ENCODE measurements at regions not wholly inside any gene's neighbourhood (a gene's known extent, or its start where the extent isn't known, plus 50 kb on each side); places are given as distances from the start of the nearest gene placed in this dataset.

DNA sequence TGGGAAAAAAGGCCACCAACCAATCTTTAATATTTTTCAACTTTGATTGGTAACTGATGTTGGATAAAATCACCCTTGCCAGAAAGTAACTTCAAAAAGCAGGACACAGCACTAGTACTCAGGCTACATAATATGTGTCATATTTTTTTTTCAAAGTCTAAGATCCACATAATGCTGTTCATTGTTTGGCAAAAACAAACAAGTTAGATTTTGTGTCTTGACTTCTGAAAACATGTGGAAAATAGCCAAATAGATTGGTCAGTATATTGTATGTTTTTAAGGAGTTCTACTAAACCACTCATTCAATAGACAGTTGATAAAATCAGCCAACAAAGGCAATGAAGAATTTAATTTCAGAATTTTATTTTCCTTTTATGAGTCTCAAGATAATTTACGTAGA, 111.7 kb upstream of the CCDC54 start:
- H3K4me3 ChIP-seq (ENCODE audit: low read depth, low read length), result no peak overlapping the region
- TF ChIP-seq, protein P1, sequence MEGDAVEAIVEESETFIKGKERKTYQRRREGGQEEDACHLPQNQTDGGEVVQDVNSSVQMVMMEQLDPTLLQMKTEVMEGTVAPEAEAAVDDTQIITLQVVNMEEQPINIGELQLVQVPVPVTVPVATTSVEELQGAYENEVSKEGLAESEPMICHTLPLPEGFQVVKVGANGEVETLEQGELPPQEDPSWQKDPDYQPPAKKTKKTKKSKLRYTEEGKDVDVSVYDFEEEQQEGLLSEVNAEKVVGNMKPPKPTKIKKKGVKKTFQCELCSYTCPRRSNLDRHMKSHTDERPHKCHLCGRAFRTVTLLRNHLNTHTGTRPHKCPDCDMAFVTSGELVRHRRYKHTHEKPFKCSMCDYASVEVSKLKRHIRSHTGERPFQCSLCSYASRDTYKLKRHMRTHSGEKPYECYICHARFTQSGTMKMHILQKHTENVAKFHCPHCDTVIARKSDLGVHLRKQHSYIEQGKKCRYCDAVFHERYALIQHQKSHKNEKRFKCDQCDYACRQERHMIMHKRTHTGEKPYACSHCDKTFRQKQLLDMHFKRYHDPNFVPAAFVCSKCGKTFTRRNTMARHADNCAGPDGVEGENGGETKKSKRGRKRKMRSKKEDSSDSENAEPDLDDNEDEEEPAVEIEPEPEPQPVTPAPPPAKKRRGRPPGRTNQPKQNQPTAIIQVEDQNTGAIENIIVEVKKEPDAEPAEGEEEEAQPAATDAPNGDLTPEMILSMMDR (IDR thresholded peaks at IDR 0.05; ENCODE audit: insufficient read depth, low read depth, low read length), result no peak

DNA sequence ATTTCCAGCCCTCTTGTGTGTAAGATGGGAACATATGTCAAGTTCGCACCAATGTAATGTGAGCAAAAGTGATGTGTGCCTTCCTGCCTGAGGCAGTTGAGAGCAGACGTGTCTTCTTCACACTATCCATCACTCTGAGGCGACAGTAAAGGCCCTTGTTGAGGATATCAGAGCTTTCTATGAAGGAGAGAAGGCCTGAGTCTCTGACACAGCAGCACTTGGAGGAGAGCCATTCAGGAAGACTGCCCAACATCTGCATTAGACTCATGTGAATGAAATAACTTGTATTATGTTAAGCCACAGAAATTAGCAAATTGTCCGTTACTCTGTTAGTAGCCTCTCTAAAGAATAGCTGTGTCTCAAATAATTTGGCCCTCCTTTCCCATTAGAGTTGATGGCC, 108.8 kb upstream of the CCDC54 start:
- no peak overlapping the region for H3K4me3 ChIP-seq (ENCODE audit: low read depth, low read length)
- TF ChIP-seq, protein P1 (IDR thresholded peaks at IDR 0.05; ENCODE audit: insufficient read depth, low read depth, low read length), result no peak
- no peak for DNase-seq (ENCODE audit: low read depth)

More for the DNA sequence above, 111.7 kb upstream of the CCDC54 start:
- no peak for DNase-seq (ENCODE audit: low read depth)

DNA sequence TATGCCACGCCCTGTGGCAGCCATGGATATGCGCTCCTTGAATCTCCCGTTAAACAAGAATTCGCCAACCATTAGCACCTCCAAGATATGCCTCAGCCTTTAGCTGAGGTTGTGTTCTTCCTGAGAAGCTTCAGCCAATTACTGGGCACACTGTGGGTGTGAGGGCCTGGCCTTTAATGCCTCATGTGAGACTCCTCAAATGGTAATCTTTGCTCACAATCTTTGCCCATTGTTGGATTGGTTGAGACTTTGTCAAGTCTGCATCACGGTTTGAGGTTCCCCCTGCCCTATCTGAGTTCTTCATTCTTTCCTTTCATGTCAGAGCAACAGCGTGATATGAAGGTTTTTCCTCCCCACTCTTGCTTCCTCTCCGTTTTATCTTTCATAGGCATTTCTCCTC, 108.1 kb upstream of the CCDC54 start:
- no peak for DNase-seq (ENCODE audit: low read depth)
- no peak overlapping the region for H3K4me3 ChIP-seq (ENCODE audit: low read depth, low read length)
- TF ChIP-seq, protein P1 (IDR thresholded peaks at IDR 0.05; ENCODE audit: insufficient read depth, low read depth, low read length), result no peak

DNA sequence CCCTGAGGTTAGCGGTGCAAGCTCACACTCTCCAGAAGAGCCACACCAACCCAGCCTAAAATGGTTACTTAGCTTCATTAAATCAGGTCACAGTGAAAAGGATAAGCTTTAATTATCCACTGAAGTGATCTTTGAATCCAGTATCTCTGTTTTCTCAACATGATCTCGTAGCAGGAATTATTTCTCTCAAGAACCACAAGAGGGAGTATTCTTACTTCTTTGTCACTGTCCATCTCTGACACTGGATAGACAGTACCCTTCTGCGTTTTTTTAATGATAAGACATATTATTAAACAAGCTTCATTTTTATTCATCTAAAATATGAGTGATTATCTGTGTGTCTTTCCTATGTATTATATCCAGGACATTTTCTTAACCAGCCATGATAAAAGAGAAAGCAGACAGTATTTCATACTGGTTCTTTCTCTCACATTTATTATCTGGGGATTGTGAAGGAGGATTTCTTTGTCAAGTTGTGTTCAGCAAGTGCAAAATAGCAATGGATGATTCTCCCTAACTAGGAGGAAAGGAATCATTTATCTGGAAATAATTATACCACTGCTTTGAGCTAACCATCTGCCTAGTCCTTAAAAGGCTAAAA, 105.4 kb upstream of the CCDC54 start:
- H3K4me3 ChIP-seq (ENCODE audit: low read depth, low read length), result no peak overlapping the region
- TF ChIP-seq, protein P1 (IDR thresholded peaks at IDR 0.05; ENCODE audit: insufficient read depth, low read depth, low read length), result peak; percentile 69
- DNase-seq (ENCODE audit: low read depth), result peak; percentile 57

DNA sequence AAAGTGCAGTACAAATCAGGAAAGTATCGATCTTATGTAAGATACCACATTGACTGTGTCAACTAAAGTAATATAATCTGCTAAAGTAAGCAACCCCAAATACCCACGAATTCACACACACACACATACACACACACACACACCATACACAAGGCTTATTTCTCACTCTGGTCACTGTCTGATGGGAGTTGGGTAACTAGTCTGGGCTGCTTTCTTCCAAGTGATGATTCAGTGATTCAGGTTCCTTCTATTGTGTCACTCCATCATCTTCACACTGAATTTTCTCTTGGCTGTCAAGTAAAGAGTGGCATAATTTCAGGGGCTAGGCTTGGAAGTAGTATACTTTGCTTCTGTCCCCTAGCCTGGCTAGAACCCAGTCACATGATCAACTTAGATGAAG, 104.8 kb upstream of the CCDC54 start:
- DNase-seq (ENCODE audit: low read depth), result no peak
- H3K4me3 ChIP-seq (ENCODE audit: low read depth, low read length), result no peak overlapping the region
- TF ChIP-seq, protein P1 (IDR thresholded peaks at IDR 0.05; ENCODE audit: insufficient read depth, low read depth, low read length), result no peak

DNA sequence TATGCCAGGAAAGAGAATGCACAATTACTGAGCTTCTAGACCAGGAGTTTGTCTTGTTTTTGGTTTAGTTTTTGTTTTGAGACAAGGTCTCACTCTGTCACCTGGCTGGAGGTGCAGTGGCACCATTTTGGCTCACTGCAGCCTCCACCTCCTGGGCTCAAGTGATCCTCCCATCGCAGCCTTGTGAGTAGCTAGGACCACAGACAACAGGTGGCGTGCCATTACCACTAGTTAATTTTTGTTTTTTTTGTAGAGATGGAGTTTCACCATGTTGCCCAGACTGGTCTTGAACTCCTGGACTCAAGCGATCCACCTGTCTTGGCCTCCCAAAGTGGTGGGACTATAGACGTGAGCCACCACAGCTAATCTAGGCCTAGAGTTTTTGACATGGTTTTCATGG, 104.4 kb upstream of the CCDC54 start:
- TF ChIP-seq, protein P1 (IDR thresholded peaks at IDR 0.05; ENCODE audit: insufficient read depth, low read depth, low read length), result no peak
- no peak overlapping the region for H3K4me3 ChIP-seq (ENCODE audit: low read depth, low read length)
- DNase-seq (ENCODE audit: low read depth), result no peak

DNA sequence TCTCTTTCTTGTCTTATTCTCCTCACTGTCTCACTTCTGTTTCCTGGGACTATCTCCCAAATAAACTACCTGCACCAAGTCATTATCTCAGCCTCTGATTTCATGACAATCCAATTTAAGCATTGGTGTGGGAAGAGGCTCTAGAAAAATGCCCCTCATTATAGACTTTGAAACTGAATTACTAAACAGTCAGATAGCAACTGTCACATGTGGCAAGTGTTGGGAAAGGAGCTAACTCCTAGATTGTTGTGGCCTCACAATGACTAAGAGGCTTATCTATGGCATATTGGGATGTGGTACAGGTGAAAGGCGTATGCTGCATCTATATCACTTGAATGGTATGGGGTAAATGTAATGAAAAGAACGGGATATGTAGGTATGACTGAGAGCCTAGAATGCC, 103.5 kb upstream of the CCDC54 start:
- TF ChIP-seq, protein P1 (IDR thresholded peaks at IDR 0.05; ENCODE audit: insufficient read depth, low read depth, low read length), result no peak
- no peak for DNase-seq (ENCODE audit: low read depth)
- no peak overlapping the region for H3K4me3 ChIP-seq (ENCODE audit: low read depth, low read length)
